PC-3 (cell line): ENCODE measurements at regions not wholly inside any gene's neighbourhood (a gene's known extent, or its start where the extent isn't known, plus 50 kb on each side); places are given as distances from the start of the nearest gene placed in this dataset.

Experiments used
- CTCF ChIP-seq: fragments of 300-600 bp; sonication (generic); conservative IDR thresholded peaks from 2 replicates; pipeline ENCODE4 v1.5.1; 2017; ENCODE audit warnings: antibody characterized with exemption, low read depth, mild to moderate bottlenecking, low read length
- EZH2 ChIP-seq: fragments of 300-600 bp; sonication (generic); IDR thresholded peaks from one replicate; pipeline ENCODE4 v1.6.1; 2017; ENCODE audit warnings: antibody characterized with exemption, mild to moderate bottlenecking, low read length; ENCODE audit not compliant: unreplicated experiment
- EZH2phosphoT487 ChIP-seq: fragments of 300-600 bp; sonication (generic); IDR thresholded peaks from 2 replicates; pipeline ENCODE4 v1.6.1; 2018; ENCODE audit warnings: mild to moderate bottlenecking, antibody characterized with exemption, low read length, borderline replicate concordance

DNA sequence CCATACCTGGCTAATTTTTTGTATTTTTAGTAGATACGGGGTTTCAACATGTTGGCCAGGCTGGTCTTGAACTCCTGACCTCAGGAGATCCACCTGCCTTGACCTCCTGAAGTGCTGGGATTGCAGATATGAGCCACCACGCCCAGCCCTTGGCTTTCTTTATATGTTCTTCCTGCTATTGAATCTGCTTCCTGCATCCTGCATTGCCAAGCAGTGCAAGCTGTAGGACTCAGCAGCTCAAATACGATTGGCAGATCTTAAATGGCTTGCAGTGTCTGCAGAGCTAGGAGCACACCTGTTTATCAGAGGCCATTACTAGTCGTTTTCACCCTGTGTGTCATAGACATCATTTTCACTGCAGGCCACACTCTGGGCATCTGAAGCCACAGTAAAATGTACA lies 426.2 kb upstream of the PPP2R3A start:
- no peak for TF ChIP-seq CTCF
- no peak for TF ChIP-seq EZH2
- no peak for TF ChIP-seq EZH2phosphoT487
